Effector memory CD8-positive, alpha-beta T cell (primary cell): ENCODE measurements at regions not wholly inside any gene's neighbourhood (a gene's known extent, or its start where the extent isn't known, plus 50 kb on each side); places are given as distances from the start of the nearest gene placed in this dataset.
"Not testable (repeated sequence)": the region's sequence is repeated elsewhere in the genome, so short reads cannot be mapped to it uniquely, and the experiment has no call there.

Experiments used
- ATAC-seq: fragments of 150-1000 bp; cut with Tn5 transposase; replicated peaks from 2 replicates; pipeline ENCODE4 v1.10.0; 2021; ENCODE audit warnings: mild to moderate bottlenecking, moderate library complexity
- DNase-seq, 3 experiments: peaks; one replicate each; pipeline ENCODE4 v3.0.0; 2021
- H3K27ac Mint-ChIP-seq, 2 donors: one replicate each; pipeline ENCODE4 v1.8.0; 2022; ENCODE audit warnings: mild to moderate bottlenecking in 2 of 2, mixed read lengths in 2 of 2, moderate library complexity in 2 of 2
- H3K27me3 Mint-ChIP-seq, 2 donors: one replicate each; pipeline ENCODE4 v1.8.0; 2022; ENCODE audit warnings: mixed read lengths in 2 of 2
- H3K36me3 Mint-ChIP-seq: one replicate; pipeline ENCODE4 v1.8.0; 2022; ENCODE audit warnings: mild to moderate bottlenecking, moderate library complexity, mixed read lengths; ENCODE audit not compliant: insufficient read depth
- H3K4me1 Mint-ChIP-seq, 2 donors: one replicate each; pipeline ENCODE4 v1.8.0; 2022; ENCODE audit warnings: low read depth in 2 of 2, mixed read lengths in 2 of 2
- H3K4me3 Mint-ChIP-seq, 2 donors: one replicate each; pipeline ENCODE4 v1.8.0; 2022; ENCODE audit warnings: mild to moderate bottlenecking in 2 of 2, mixed read lengths in 2 of 2, moderate library complexity in 2 of 2
- H3K9me3 Mint-ChIP-seq, 2 donors: one replicate each; pipeline ENCODE4 v1.8.0; 2022; ENCODE audit warnings: mixed read lengths in 2 of 2

- Mint-ChIP-seq H3K36me3 (no peaks in the 10 kb centered on the region), H3K27me3 (no peaks in the 10 kb centered on the region), H3K4me1 (no peaks in the 10 kb centered on the region), H3K9me3 (peaks cover 0 to 2% of the 10 kb centered on the region in 2 donors), H3K4me3 (no peak overlapping the region), H3K27ac (no peak overlapping the region)
- no peak for ATAC-seq
- DNase-seq, result no peak
Observed at GRCh38 chr2:192500550-192501200, 305.9 kb upstream of the TMEFF2 start.

GRCh38 chr2:192499476-192499875 is 304.7 kb upstream of the TMEFF2 start:
- ATAC-seq, result no peak
- Mint-ChIP-seq H3K36me3 (no peaks in the 10 kb centered on the region), H3K4me1 (no peaks in the 10 kb centered on the region), H3K27ac (no peak overlapping the region), H3K9me3 (peaks cover 0 to 2% of the 10 kb centered on the region in 2 donors), H3K4me3 (no peak overlapping the region), H3K27me3 (no peaks in the 10 kb centered on the region)
- DNase-seq, result no peak

- Mint-ChIP-seq H3K27ac (no peak overlapping the region), H3K9me3 (peaks cover 0 to 2% of the 10 kb centered on the region in 2 donors)
- ATAC-seq, result no peak
Observed at GRCh38 chr2:192498747-192499146, 304.0 kb upstream of the TMEFF2 start.

GRCh38 chr2:192488158-192488557 is 293.4 kb upstream of the TMEFF2 start:
- not testable (repeated sequence) for DNase-seq, H3K27ac Mint-ChIP-seq, H3K4me3 Mint-ChIP-seq, H3K9me3 Mint-ChIP-seq, H3K4me1 Mint-ChIP-seq, ATAC-seq, H3K36me3 Mint-ChIP-seq, H3K27me3 Mint-ChIP-seq

More at GRCh38 chr2:192498747-192499146, 304.0 kb upstream of the TMEFF2 start:
- H3K4me1 Mint-ChIP-seq, result no peaks in the 10 kb centered on the region
- H3K4me3 Mint-ChIP-seq, result no peak overlapping the region
- H3K36me3 Mint-ChIP-seq, result no peaks in the 10 kb centered on the region
- no peaks in the 10 kb centered on the region for H3K27me3 Mint-ChIP-seq
- DNase-seq, result no peak

- H3K36me3 Mint-ChIP-seq, result no peaks in the 10 kb centered on the region
- H3K9me3 Mint-ChIP-seq, result peaks cover 7 to 8% of the 10 kb centered on the region in 2 donors
- no peak overlapping the region for H3K27ac Mint-ChIP-seq
- H3K27me3 Mint-ChIP-seq, result no peaks in the 10 kb centered on the region
- H3K4me1 Mint-ChIP-seq, result no peaks in the 10 kb centered on the region
- H3K4me3 Mint-ChIP-seq, result no peak overlapping the region
- DNase-seq (no peak), ATAC-seq (no peak)
Observed at GRCh38 chr2:192487636-192488035, 292.9 kb upstream of the TMEFF2 start.

- no peaks in the 10 kb centered on the region for H3K27me3 Mint-ChIP-seq
- H3K9me3 Mint-ChIP-seq, result peaks cover 7 to 8% of the 10 kb centered on the region in 2 donors
- no peak for DNase-seq
- no peak overlapping the region for H3K27ac Mint-ChIP-seq
- no peak for ATAC-seq
- H3K36me3 Mint-ChIP-seq, result no peaks in the 10 kb centered on the region
- no peaks in the 10 kb centered on the region for H3K4me1 Mint-ChIP-seq
- no peak overlapping the region for H3K4me3 Mint-ChIP-seq
Observed at GRCh38 chr2:192484903-192485302, 290.2 kb upstream of the TMEFF2 start.

GRCh38 chr2:192480984-192481383 is 286.3 kb upstream of the TMEFF2 start:
- Mint-ChIP-seq H3K4me1 (no peaks in the 10 kb centered on the region), H3K9me3 (peaks cover 0 to 6% of the 10 kb centered on the region in 2 donors), H3K36me3 (no peaks in the 10 kb centered on the region), H3K4me3 (no peak overlapping the region), H3K27me3 (no peaks in the 10 kb centered on the region), H3K27ac (no peak overlapping the region)
- no peak for ATAC-seq
- no peak for DNase-seq

- no peak for DNase-seq
- H3K27me3 Mint-ChIP-seq, result no peaks in the 10 kb centered on the region
Observed at GRCh38 chr2:192473331-192473730, 278.6 kb upstream of the TMEFF2 start.

GRCh38 chr2:192471982-192472381 is 277.2 kb upstream of the TMEFF2 start:
- Mint-ChIP-seq H3K36me3 (no peaks in the 10 kb centered on the region), H3K27ac (no peak overlapping the region), H3K4me3 (no peak overlapping the region), H3K4me1 (no peaks in the 10 kb centered on the region), H3K27me3 (no peaks in the 10 kb centered on the region), H3K9me3 (peaks cover 0 to 21% of the 10 kb centered on the region in 2 donors)
- ATAC-seq (no peak), DNase-seq (no peak)

More at GRCh38 chr2:192473331-192473730, 278.6 kb upstream of the TMEFF2 start:
- no peaks in the 10 kb centered on the region for H3K4me1 Mint-ChIP-seq
- no peak overlapping the region for H3K4me3 Mint-ChIP-seq
- no peak for ATAC-seq
- H3K9me3 Mint-ChIP-seq, result peaks cover 0 to 21% of the 10 kb centered on the region in 2 donors
- no peaks in the 10 kb centered on the region for H3K36me3 Mint-ChIP-seq
- no peak overlapping the region for H3K27ac Mint-ChIP-seq

GRCh38 chr2:192469612-192470011 is 274.9 kb upstream of the TMEFF2 start:
- Mint-ChIP-seq H3K9me3 (peaks cover 0 to 21% of the 10 kb centered on the region in 2 donors), H3K27me3 (no peaks in the 10 kb centered on the region), H3K36me3 (no peaks in the 10 kb centered on the region), H3K4me3 (no peak overlapping the region), H3K4me1 (no peaks in the 10 kb centered on the region), H3K27ac (no peak overlapping the region)
- DNase-seq, result no peak
- ATAC-seq, result no peak

- Mint-ChIP-seq H3K9me3 (peaks cover 3 to 9% of the 10 kb centered on the region in 2 donors), H3K4me3 (no peak overlapping the region)
- ATAC-seq, result no peak
Observed at GRCh38 chr2:192467953-192468660, 273.4 kb upstream of the TMEFF2 start.

GRCh38 chr2:192465141-192465540 is 270.4 kb upstream of the TMEFF2 start:
- H3K36me3 Mint-ChIP-seq, result no peaks in the 10 kb centered on the region
- DNase-seq (no peak), ATAC-seq (no peak)
- no peak overlapping the region for H3K4me3 Mint-ChIP-seq
- H3K27ac Mint-ChIP-seq, result no peak overlapping the region
- no peaks in the 10 kb centered on the region for H3K4me1 Mint-ChIP-seq
- no peaks in the 10 kb centered on the region for H3K27me3 Mint-ChIP-seq
- peaks cover 0 to 6% of the 10 kb centered on the region in 2 donors for H3K9me3 Mint-ChIP-seq

More at GRCh38 chr2:192467953-192468660, 273.4 kb upstream of the TMEFF2 start:
- DNase-seq, result no peak
- Mint-ChIP-seq H3K4me1 (no peaks in the 10 kb centered on the region), H3K27me3 (no peaks in the 10 kb centered on the region), H3K27ac (no peak overlapping the region), H3K36me3 (no peaks in the 10 kb centered on the region)

GRCh38 chr2:192459422-192459821 is 264.7 kb upstream of the TMEFF2 start:
- ATAC-seq (no peak), DNase-seq (no peak)
- H3K36me3 Mint-ChIP-seq, result no peaks in the 10 kb centered on the region
- peaks cover 0 to 6% of the 10 kb centered on the region in 2 donors for H3K9me3 Mint-ChIP-seq
- H3K4me1 Mint-ChIP-seq, result no peaks in the 10 kb centered on the region
- H3K4me3 Mint-ChIP-seq, result no peak overlapping the region
- H3K27ac Mint-ChIP-seq, result no peak overlapping the region
- no peaks in the 10 kb centered on the region for H3K27me3 Mint-ChIP-seq

- no peak for DNase-seq
- no peak for ATAC-seq
- Mint-ChIP-seq H3K4me3 (no peak overlapping the region), H3K9me3 (peaks cover 7 to 13% of the 10 kb centered on the region in 2 donors), H3K36me3 (no peaks in the 10 kb centered on the region), H3K27ac (no peak overlapping the region), H3K4me1 (no peaks in the 10 kb centered on the region), H3K27me3 (no peaks in the 10 kb centered on the region)
Observed at GRCh38 chr2:192448881-192449280, 254.1 kb upstream of the TMEFF2 start.
